Embryonic facial prominence (tissue), 1 donor: ENCODE measurements at regions not wholly inside any gene's neighbourhood (a gene's known extent, or its start where the extent isn't known, plus 50 kb on each side); places are given as distances from the start of the nearest gene placed in this dataset.

Experiments
- DNase-seq: peaks from one replicate; pipeline ENCODE4 v3.0.0-alpha.2; 2016; ENCODE audit errors: extremely low spot score

GRCh38 chr2:167431949-167432348 is 543.7 kb downstream of the XIRP2 start:
- no peak for DNase-seq

- DNase-seq = no peak
Measured at GRCh38 chr2:167430447-167430846, 542.2 kb downstream of the XIRP2 start.

- no peak for DNase-seq
Measured at GRCh38 chr2:167424803-167425755, 536.8 kb downstream of the XIRP2 start.

- no peak for DNase-seq
Measured at GRCh38 chr2:167424221-167424620, 535.9 kb downstream of the XIRP2 start.

- no peak for DNase-seq
Measured at GRCh38 chr2:167423731-167424130, 535.5 kb downstream of the XIRP2 start.

- DNase-seq = no peak
Measured at GRCh38 chr2:167420211-167420610, 531.9 kb downstream of the XIRP2 start.

GRCh38 chr2:167415068-167415467 is 526.8 kb downstream of the XIRP2 start:
- DNase-seq = no peak

GRCh38 chr2:167411367-167411766 is 523.1 kb downstream of the XIRP2 start:
- DNase-seq = no peak

GRCh38 chr2:167406558-167406957 is 518.3 kb downstream of the XIRP2 start:
- DNase-seq = no peak

- no peak for DNase-seq
Measured at GRCh38 chr2:167404627-167405284, 516.5 kb downstream of the XIRP2 start.

- DNase-seq = no peak
Measured at GRCh38 chr2:167401309-167401708, 513.0 kb downstream of the XIRP2 start.

GRCh38 chr2:167400546-167400945 is 512.3 kb downstream of the XIRP2 start:
- no peak for DNase-seq

- no peak for DNase-seq
Measured at GRCh38 chr2:167398873-167399272, 510.6 kb downstream of the XIRP2 start.

GRCh38 chr2:167388901-167389300 is 500.6 kb downstream of the XIRP2 start:
- no peak for DNase-seq

GRCh38 chr2:167388497-167388896 is 500.2 kb downstream of the XIRP2 start:
- no peak for DNase-seq

- no peak for DNase-seq
Measured at GRCh38 chr2:167386694-167387093, 498.4 kb downstream of the XIRP2 start.

- no peak for DNase-seq
Measured at GRCh38 chr2:167383610-167384194, 495.4 kb downstream of the XIRP2 start.

- no peak for DNase-seq
Measured at GRCh38 chr2:167381349-167381748, 493.1 kb downstream of the XIRP2 start.

GRCh38 chr2:167380555-167380954 is 492.3 kb downstream of the XIRP2 start:
- DNase-seq = no peak

- DNase-seq = no peak
Measured at GRCh38 chr2:167380094-167380493, 491.8 kb downstream of the XIRP2 start.

GRCh38 chr2:167369083-167369482 is 480.8 kb downstream of the XIRP2 start:
- DNase-seq = no peak

- DNase-seq = no peak
Measured at GRCh38 chr2:167368371-167368770, 480.1 kb downstream of the XIRP2 start.

GRCh38 chr2:167365216-167365615 is 476.9 kb downstream of the XIRP2 start:
- no peak for DNase-seq
